NCI-H82 (cell line): ENCODE measurements at regions not wholly inside any gene's neighbourhood (a gene's known extent, or its start where the extent isn't known, plus 50 kb on each side); places are given as distances from the start of the nearest gene placed in this dataset.
"Not testable (repeated sequence)": the region's sequence is repeated elsewhere in the genome, so short reads cannot be mapped to it uniquely, and the experiment has no call there.

ENCODE experiments used
- DNase-seq: peaks from one replicate; lab custom pipeline; 2025; lab: John Stamatoyannopoulos, UW

- DNase-seq = no peak
Measured at GRCh38 chrX:131356725-131357124, 67.6 kb upstream of the IGSF1 start.

GRCh38 chrX:131359611-131360010, 70.5 kb upstream of the IGSF1 start:
- DNase-seq = no peak

DNA sequence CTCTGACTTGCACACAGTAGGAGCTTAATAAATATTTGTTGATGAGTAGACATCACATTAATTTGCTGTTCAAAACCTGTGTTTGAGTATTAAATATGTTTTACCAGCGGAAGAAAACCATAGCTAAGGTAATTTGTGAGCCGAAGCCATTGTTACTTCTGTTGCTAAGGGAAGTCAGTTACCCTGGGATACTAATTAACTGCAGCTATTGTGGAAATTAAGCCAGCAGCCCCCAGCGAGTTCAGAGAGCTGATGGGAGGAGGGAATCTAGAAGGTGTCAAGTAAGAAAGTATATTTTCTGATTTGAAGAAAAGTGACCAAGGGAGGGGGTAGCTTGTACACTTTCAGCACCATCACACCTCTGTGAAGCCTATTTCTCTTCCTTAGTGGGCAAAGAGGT, 76.7 kb upstream of the IGSF1 start:
- no peak for DNase-seq

DNA sequence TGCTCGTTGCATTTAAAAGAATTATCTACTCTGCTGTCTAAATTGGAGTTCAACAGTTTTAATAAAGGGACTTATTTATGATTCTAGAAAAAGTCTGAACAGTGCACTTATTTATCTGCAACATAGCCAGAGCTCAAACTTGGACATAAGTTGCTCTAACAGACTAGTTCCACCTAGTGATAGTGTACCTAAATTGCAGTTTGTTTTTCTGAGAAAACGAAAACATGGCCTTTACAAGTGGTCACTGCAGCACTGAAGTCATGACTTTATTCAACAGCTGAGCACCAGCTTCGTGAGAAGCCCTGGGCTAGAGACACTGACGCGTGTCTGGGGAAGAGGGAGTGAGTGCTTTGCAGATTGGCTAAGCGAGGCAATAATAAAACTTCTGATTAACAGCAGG, 77.3 kb upstream of the IGSF1 start:
- DNase-seq = peak; percentile 38

- DNase-seq = no peak
Measured at GRCh38 chrX:131388293-131388692, 99.2 kb upstream of the IGSF1 start.

GRCh38 chrX:131392666-131393065, 103.6 kb upstream of the IGSF1 start:
- DNase-seq = no peak

DNA sequence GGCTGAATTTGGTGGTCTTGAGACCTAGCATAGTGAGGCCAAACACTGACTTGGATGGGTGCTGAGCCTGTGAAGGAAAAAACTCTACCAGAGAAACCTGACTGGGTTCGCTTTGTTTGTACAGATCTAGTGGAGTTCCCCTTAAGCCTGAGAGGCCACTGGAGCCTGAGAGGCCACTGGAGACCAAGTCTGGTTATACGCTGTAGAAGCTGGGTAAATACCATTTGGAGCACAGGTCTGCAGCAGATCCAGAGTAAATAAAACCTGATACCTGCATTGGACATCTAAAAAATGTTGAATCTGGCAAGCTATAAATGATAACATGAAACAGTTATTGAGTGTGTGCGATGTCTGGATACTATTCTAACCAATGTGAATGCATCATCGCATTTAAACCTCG, 104.3 kb upstream of the IGSF1 start:
- DNase-seq = no peak

DNA sequence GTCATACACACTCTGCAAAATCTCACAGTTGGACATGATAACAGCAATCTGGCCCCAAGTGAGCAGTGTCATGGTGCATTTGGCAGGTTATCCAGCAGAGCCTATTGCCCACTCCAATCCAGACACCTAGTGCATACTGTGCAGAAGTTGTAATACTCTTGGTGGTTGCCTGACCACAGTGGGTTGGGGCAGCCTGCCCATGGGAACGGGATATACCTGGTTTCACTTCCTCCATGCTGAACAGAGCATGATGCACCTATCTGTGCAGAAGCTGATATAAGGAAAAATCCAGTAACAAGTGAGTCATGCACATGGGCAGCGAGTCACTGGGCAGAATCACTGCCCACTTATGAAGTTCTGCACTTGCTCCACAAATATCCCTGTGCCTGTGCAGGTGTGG, 105.3 kb upstream of the IGSF1 start:
- DNase-seq = no peak

DNA sequence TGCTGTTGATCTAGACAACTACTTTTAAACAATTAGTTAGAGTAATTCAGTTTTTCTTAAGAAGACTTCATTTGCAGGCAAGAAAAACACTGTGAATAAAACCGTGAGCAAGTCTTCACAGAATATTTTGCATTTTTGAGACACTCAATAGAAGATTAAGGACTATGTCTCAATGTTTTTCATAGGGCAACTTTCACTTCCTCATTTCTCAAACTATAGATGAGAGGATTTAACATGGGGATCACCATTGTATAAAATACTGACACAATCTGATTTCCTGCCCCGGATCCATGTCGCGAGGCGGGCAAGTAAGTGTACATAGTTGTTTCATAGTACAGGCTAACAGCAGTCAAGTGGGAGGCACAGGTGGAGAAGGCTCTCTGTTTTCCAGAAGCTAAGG, 108.8 kb upstream of the IGSF1 start:
- DNase-seq = no peak

DNA sequence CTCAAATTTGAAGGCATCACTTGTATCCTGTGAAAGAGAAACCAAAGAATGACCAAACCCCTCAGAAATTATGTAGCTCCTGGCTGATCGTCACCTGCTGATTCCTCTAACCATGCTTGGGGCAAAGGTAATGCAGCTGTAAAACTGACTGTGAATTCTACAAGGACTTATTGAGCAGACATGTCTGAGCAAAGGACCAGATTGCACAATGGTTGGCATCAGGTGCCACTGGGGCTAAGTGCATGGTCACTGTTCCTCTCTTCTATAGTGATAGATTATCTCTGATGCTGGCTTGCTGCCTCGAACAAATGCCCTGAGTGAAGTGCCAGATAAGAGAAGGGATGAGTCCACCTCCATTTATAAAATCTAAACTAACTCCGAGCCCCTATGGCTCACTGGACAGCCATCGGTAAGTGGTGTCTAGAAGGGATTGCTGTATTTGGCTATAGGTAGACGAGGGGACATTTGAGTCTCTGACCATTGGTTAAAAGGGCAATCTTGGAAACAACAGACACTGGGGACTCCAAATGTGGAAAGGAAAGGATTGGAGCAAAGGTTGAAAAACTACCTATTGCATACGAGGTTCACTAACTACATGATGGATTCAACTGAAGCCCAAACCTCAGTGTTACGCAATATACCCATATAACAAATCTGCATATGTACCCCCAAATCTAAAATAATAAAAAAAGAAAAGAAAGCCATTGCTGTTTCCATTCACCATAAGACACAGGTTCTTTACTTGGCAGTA, 110.7 kb upstream of the IGSF1 start:
- DNase-seq = no peak

DNA sequence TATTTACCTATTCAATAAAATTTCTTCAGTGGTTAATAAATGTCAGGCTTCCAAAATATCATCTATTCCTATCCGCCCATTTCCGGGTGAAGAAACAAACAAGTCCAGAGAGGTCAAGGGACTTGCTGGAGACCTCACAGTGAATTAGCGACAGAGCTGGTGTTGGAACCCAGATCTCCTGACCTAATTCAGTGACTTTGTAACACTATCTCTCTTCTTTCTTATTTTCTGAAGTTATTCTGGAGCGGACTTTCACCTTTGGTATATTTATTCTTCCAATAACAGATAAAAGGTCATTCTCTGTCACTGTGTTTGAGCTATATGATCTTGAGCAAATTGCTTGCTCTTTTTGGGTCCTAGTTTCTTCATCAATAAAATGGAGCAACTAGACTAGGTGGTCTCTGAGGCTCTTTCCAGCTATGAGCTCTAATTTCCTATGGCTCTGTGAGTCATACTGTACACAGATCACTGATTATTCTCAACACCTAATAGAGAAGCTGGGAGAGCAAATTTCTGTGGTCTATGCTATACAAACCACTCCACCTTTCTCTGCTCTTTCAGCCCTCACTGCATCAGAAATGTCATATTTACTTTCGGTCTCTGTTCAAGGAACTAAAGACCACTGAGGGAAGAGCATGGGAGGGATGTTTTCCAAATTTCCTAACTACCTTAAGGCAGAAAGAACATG, 113.2 kb upstream of the IGSF1 start:
- no peak for DNase-seq

- DNase-seq = peak; percentile 46
Measured at GRCh38 chrX:131405497-131405896, 116.4 kb upstream of the IGSF1 start.

DNA sequence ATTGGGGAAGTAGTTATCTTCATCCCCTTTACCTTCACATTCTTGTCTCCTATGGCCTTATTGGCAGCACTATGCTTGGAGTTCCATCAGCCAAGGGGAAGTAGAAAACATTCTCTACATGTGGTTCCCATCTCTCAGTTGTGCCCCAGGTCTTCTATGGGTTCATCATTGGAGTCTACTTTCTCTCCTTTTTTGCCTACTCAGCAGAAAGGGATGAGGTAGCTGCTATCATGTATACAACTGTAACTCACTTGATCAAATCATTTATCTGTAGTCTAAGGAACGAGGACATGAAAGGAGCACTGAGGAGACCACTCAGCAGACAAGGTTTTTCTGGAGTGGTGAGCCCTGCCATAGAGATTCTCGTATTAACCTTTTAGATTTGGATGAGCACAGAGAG, 119.0 kb upstream of the OR13H1 start:
- DNase-seq = no peak

DNA sequence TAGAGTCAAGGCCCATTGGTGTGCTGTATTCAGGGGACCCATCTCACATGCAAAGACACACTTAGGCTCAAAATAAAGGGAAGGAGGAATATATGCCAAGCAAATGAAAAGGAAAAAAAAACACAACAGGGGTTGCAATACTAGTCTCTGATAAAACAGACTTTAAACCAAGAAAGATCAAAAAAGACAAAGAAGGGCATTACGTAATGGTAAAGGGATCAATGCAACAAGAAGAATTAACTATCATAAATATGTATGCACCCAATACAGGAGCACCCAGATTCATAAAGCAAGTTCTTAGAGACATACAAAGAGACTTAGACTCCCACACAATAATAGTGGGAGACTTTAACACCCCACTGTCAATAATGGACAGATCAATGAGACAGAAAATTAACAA, 113.4 kb upstream of the OR13H1 start:
- not testable (repeated sequence) for DNase-seq

GRCh38 chrX:131441033-131441432, 102.8 kb upstream of the OR13H1 start:
- no peak for DNase-seq

DNA sequence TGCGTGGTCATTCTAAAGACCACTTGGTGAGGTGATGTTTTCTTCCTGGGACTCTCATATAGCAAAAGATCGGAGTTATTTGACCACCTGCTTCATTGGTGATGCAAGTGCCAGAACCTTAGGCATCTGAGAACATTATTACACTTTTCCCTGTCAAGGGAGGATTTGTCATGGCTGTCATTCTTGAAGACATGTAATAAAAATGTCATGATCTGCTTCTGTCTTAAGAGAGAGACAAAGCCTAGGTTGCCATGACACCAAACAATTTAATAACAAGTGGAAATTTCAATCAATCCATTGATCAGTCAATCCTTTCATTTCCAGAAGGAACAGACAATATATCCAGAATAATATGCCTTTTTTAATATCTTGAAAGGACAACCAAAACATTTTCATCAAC, 97.9 kb upstream of the OR13H1 start:
- no peak for DNase-seq

- DNase-seq = not testable (repeated sequence)
Measured at GRCh38 chrX:131461855-131462254, 82.0 kb upstream of the OR13H1 start.

DNA sequence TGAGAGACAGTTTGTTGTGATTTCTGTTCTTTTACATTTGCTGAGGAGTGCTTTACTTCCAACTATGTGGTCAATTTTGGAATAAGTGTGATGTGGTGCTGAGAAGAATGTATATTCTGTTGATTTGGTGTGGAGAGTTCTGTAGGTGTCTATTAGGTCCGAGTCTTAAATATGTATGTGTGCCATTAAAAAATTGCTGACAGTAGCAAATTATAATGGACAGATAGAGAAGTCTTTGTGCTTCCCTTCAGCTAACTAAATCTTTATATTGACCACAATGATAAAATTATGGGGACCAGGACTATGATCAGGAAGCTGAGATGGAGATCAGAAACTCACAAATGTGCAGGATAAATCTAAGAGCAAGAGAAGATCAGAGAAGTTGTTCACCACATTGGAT, 70.1 kb upstream of the OR13H1 start:
- not testable (repeated sequence) for DNase-seq

- DNase-seq = no peak
Measured at GRCh38 chrX:131477498-131477897, 66.4 kb upstream of the OR13H1 start.
